Stomach (tissue), 8 donors: ENCODE measurements at regions not wholly inside any gene's neighbourhood (a gene's known extent, or its start where the extent isn't known, plus 50 kb on each side); places are given as distances from the start of the nearest gene placed in this dataset.

ENCODE experiments used
- DNase-seq, 2 donors: peaks; one replicate each; pipeline versions ENCODE4 v3.0.0 to v3.0.0-alpha.2; 2013 to 2019
- H3K27ac ChIP-seq, 5 donors: fragments of 200-600 bp in 4 of 5; sonication (generic) in 4 of 5; one replicate each; pipeline ENCODE4 v1.5.1; 2013 to 2019; ENCODE audit warnings: mild to moderate bottlenecking in 1 of 5, moderate library complexity in 1 of 5
- H3K27me3 ChIP-seq, 3 donors: fragments of 200-600 bp; sonication (generic); one replicate each; pipeline ENCODE4 v1.5.1; 2017 to 2019; ENCODE audit warnings: mixed run types in 1 of 3
- H3K36me3 ChIP-seq, 4 donors: fragments of 200-600 bp; sonication (generic); 1 replicate in 3 of 4; 2 replicates in 1 of 4; pipeline ENCODE4 v1.5.1; 2016 to 2019
- H3K4me1 ChIP-seq, 4 donors: fragments of 200-600 bp; sonication (generic); one replicate each; pipeline ENCODE4 v1.5.1; 2016 to 2019
- H3K4me3 ChIP-seq, 4 donors: fragments of 200-600 bp; sonication (generic) in 3 of 4; one replicate each; pipeline ENCODE4 v1.5.1; 2016 to 2019; ENCODE audit warnings: mild to moderate bottlenecking in 1 of 4
- H3K9me3 ChIP-seq, 4 donors: fragments of 200-600 bp; sonication (generic); one replicate each; pipeline ENCODE4 v1.5.1; 2016 to 2019
- CTCF ChIP-seq, 7 experiments: fragments of 450-650 bp in 4 of 7; fragments of 200-600 bp in 3 of 7; sonication (generic) in 3 of 7; IDR thresholded peaks; one replicate each; pipeline ENCODE4 v1.5.1; 2016 to 2019; ENCODE audit warnings: antibody characterized with exemption in 7 of 7, control low read depth in 2 of 7, mild to moderate bottlenecking in 1 of 7
- EP300 ChIP-seq: sonication (generic); formaldehyde crosslinking; IDR thresholded peaks from one replicate; pipeline ENCODE4 v1.6.1; 2017; ENCODE audit warnings: antibody characterized with exemption
- POLR2A ChIP-seq, 4 donors: fragments of 450-650 bp; IDR thresholded peaks; one replicate each; pipeline ENCODE4 v1.6.1; 2016; ENCODE audit warnings: antibody characterized with exemption in 4 of 4, control low read depth in 2 of 4, mild to moderate bottlenecking in 1 of 4, moderate library complexity in 1 of 4
- POLR2AphosphoS5 ChIP-seq, 3 donors: sonication (generic); formaldehyde crosslinking; IDR thresholded peaks; one replicate each; pipeline ENCODE4 v1.6.1; 2016; ENCODE audit warnings: antibody characterized with exemption in 3 of 3
- WGBS, 5 donors: extraction: QIAGEN DNeasy Blood & Tissue Kit in 3 of 5; methylation state at CpG; one replicate each; pipeline versions ENCODE4 v1.1.5 to v1.1.7; 2013 to 2018; 5-methylcytosine and 5-hydroxymethylcytosine counted together
- intact Hi-C: fragments of 100-400 bp; cut with DNase I; formaldehyde crosslinking; loops from one replicate; pipeline ENCODE4 v1.15.1; 2023; ENCODE audit warnings: low total_unique reads
- donor health status: healthy with polysubstance abuse.
- donor health status: Bipolar disorder and iron deficiency.
- donor health status: healthy.

DNA sequence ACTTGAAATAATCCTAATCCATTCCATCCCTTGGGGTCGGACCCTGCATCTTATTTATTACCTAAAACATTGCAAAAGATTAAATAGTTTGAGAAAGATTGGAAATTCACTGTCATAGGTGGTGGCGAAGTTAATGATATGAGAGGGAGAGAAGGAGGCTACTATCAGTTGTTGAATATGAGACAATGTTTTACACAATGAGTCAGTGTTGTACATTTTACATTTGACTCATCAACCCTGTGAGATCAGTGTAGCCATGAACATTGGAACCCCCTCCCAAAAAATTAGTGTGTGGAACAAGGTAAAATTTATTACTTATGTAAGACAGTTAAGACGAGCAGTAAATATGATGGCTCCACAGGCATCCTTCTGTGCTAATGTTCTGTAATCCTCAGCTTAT lies 384.3 kb downstream of the MCTP2 start:
- 71 to 92% (median 83%) methylated on average over 3 of the region's 3 CpGs for WGBS, 5 donors
- no peak for TF ChIP-seq POLR2A (IDR thresholded peaks at IDR 0.05)
- no peak for TF ChIP-seq POLR2AphosphoS5 (IDR thresholded peaks at IDR 0.05)
- TF ChIP-seq EP300: no peak
- TF ChIP-seq CTCF (IDR thresholded peaks at IDR 0.05): no peak
- intact Hi-C loops: no loop called here
- no peaks in the 10 kb centered on the region for H3K9me3 ChIP-seq
- H3K4me1 ChIP-seq: no peaks in the 10 kb centered on the region
- H3K36me3 ChIP-seq: no peaks in the 10 kb centered on the region
- no peaks in the 10 kb centered on the region for H3K27me3 ChIP-seq
- H3K27ac ChIP-seq: no peak overlapping the region
- DNase-seq: no peak
- no peak overlapping the region for H3K4me3 ChIP-seq

GRCh38 chr15:94620632-94621031 lies 389.3 kb downstream of the MCTP2 start:
- WGBS, 5 donors: 75 to 94% (median 91%) methylated on average over 5 of the region's 5 CpGs
- H3K27me3 ChIP-seq: no peaks in the 10 kb centered on the region
- intact Hi-C loops: no loop called here
- H3K9me3 ChIP-seq: no peaks in the 10 kb centered on the region
- no peak overlapping the region for H3K4me3 ChIP-seq
- H3K4me1 ChIP-seq: no peaks in the 10 kb centered on the region
- TF ChIP-seq POLR2A (IDR thresholded peaks at IDR 0.05) (no peak), EP300 (no peak), POLR2AphosphoS5 (IDR thresholded peaks at IDR 0.05) (no peak), CTCF (IDR thresholded peaks at IDR 0.05) (no peak)
- H3K36me3 ChIP-seq: no peaks in the 10 kb centered on the region
- DNase-seq: no peak
- H3K27ac ChIP-seq: no peak overlapping the region

DNA sequence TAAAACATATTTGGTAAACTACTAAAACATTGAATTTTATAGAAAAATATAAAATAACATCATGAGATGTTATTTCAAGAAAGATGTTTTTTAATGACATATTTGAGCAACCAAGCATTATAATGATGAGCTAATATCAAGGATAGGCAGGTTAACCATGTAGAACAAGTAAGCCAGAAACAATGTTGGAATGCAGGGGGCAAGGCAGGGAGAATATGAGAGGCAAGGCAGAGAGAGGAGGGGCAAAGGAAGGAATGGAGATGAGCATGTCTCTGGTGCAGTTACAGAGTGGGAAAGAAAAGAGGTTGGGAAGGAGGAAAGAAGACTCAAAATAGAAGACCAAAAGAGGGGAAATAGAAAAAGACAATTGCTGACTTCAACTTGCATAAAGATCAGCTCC lies 390.4 kb downstream of the MCTP2 start:
- TF ChIP-seq CTCF (IDR thresholded peaks at IDR 0.05): no peak
- TF ChIP-seq POLR2AphosphoS5 (IDR thresholded peaks at IDR 0.05): no peak
- TF ChIP-seq EP300: no peak
- no peak for TF ChIP-seq POLR2A (IDR thresholded peaks at IDR 0.05)
- Histone ChIP-seq H3K4me3 (no peak overlapping the region), H3K9me3 (no peaks in the 10 kb centered on the region), H3K27me3 (no peaks in the 10 kb centered on the region), H3K4me1 (no peaks in the 10 kb centered on the region), H3K27ac (no peak overlapping the region), H3K36me3 (no peaks in the 10 kb centered on the region)
- intact Hi-C loops: no loop called here
- DNase-seq: no peak

GRCh38 chr15:94626949-94627348 lies 395.6 kb downstream of the MCTP2 start:
- Histone ChIP-seq H3K9me3 (no peaks in the 10 kb centered on the region), H3K27ac (no peak overlapping the region), H3K27me3 (no peaks in the 10 kb centered on the region), H3K4me1 (no peaks in the 10 kb centered on the region), H3K36me3 (no peaks in the 10 kb centered on the region), H3K4me3 (no peak overlapping the region)
- DNase-seq: no peak
- TF ChIP-seq POLR2AphosphoS5 (IDR thresholded peaks at IDR 0.05): no peak
- no peak for TF ChIP-seq EP300
- TF ChIP-seq CTCF (IDR thresholded peaks at IDR 0.05): no peak
- no peak for TF ChIP-seq POLR2A (IDR thresholded peaks at IDR 0.05)
- 93 to 99% (median 97%) methylated on average over 3 of the region's 3 CpGs for WGBS, 5 donors
- intact Hi-C loops: no loop called here

GRCh38 chr15:94631608-94632007 lies 400.2 kb downstream of the MCTP2 start:
- DNase-seq: no peak
- TF ChIP-seq EP300 (no peak), POLR2A (IDR thresholded peaks at IDR 0.05) (no peak), POLR2AphosphoS5 (IDR thresholded peaks at IDR 0.05) (no peak), CTCF (IDR thresholded peaks at IDR 0.05) (no peak)
- Histone ChIP-seq H3K36me3 (no peaks in the 10 kb centered on the region), H3K4me3 (no peak overlapping the region), H3K27me3 (no peaks in the 10 kb centered on the region), H3K27ac (no peak overlapping the region), H3K9me3 (no peaks in the 10 kb centered on the region), H3K4me1 (no peaks in the 10 kb centered on the region)
- intact Hi-C loops: no loop called here
- 58 to 69% (median 68%) methylated on average over 6 of the region's 6 CpGs for WGBS, 5 donors
